ENCODE measurements at regions not wholly inside any gene's neighbourhood (a gene's known extent, or its start where the extent isn't known, plus 50 kb on each side); places are given as distances from the start of the nearest gene placed in this dataset.

DNA sequence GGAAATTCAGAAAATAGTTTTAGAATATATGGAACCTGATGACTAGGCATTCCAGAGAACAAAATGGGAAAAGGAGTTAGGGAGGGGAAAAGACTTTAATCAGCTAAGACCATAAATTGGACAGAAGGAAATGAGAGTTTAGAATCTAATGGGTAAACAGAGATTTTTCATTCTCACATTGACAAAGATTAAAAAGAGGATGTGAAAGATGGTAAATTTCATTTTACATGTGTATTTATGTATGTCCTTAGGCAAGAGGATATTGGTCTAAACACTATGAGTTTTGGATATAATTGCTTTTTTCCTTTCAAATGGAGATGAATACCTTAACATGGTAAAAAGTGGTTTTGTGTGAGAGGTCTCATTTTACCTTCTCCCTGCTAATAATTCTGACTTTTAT is 1021.9 kb downstream of the NSUN3 start:
- TF ChIP-seq, protein P1, sequence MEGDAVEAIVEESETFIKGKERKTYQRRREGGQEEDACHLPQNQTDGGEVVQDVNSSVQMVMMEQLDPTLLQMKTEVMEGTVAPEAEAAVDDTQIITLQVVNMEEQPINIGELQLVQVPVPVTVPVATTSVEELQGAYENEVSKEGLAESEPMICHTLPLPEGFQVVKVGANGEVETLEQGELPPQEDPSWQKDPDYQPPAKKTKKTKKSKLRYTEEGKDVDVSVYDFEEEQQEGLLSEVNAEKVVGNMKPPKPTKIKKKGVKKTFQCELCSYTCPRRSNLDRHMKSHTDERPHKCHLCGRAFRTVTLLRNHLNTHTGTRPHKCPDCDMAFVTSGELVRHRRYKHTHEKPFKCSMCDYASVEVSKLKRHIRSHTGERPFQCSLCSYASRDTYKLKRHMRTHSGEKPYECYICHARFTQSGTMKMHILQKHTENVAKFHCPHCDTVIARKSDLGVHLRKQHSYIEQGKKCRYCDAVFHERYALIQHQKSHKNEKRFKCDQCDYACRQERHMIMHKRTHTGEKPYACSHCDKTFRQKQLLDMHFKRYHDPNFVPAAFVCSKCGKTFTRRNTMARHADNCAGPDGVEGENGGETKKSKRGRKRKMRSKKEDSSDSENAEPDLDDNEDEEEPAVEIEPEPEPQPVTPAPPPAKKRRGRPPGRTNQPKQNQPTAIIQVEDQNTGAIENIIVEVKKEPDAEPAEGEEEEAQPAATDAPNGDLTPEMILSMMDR (IDR thresholded peaks at IDR 0.05; ENCODE audit: insufficient read depth, missing control alignments): no peak
- FAIRE-seq (no peak), DNase-seq (ENCODE audit: insufficient read length, low spot score) (no peak)

DNA sequence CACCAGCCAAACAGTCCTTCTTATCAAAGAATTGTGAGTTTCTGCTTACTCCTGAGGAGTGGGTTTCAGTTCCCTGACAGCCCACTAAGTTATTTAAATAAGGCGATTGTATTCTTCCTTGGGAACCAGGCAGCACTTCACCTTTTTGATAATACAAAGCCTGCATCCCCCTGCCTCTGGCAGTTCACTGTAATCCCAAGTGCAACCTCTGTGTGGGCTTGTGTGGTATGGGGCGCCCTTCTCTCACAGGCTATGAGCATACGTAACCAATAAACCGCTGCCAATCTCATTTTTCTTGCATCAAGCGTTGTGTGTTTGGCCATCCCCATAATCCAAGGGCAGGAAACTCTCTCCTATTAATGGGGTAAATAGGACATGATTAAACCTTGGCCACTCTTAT is 1025.6 kb downstream of the NSUN3 start:
- TF ChIP-seq, protein P1 (IDR thresholded peaks at IDR 0.05; ENCODE audit: insufficient read depth, missing control alignments): no peak
- DNase-seq (ENCODE audit: insufficient read length, low spot score) (no peak), FAIRE-seq (no peak)

DNA sequence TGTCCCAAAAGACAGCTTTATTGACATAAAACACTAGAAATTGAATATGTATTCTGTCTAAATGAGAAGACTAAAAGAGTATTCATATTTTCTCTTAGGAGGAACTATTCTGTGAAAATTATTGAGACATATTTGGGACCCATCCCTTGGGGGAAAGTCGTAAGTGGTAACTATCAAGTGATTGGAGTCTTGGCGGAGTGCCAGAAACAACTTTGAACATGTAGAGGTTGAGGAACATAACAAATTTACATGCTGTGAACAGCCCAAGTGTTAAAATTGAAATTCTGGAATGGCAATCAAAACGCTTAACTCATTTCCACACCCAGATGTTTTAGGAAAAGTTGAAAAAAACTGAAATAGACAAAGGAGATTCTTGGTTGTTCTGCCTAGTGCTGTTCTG is 1034.6 kb downstream of the NSUN3 start:
- DNase-seq (ENCODE audit: insufficient read length, low spot score) (no peak), FAIRE-seq (no peak)
- TF ChIP-seq, protein P1 (IDR thresholded peaks at IDR 0.05; ENCODE audit: insufficient read depth, missing control alignments): no peak

DNA sequence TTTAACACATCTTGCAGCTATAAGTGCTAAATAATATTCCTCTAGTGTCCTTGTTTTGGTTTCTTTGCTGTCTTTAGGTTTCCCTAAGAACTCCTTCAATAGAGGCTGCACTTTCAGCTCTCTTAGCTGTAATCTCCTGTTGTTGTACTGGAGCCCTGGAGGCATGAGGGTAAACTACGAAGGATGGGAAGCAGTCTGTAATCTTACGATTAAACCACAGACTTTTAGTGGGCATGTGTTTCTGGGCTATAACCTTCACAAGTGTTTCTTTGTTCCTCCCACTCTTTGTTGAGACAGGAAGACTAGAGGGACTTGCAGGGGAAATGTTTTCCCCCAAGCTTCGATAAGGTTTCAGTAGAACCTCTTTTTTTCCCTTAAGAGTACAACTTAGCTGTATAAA is 1058.1 kb downstream of the NSUN3 start:
- TF ChIP-seq, protein P1 (IDR thresholded peaks at IDR 0.05; ENCODE audit: insufficient read depth, missing control alignments): no peak
- DNase-seq (ENCODE audit: insufficient read length, low spot score) (no peak), FAIRE-seq (no peak)

DNA sequence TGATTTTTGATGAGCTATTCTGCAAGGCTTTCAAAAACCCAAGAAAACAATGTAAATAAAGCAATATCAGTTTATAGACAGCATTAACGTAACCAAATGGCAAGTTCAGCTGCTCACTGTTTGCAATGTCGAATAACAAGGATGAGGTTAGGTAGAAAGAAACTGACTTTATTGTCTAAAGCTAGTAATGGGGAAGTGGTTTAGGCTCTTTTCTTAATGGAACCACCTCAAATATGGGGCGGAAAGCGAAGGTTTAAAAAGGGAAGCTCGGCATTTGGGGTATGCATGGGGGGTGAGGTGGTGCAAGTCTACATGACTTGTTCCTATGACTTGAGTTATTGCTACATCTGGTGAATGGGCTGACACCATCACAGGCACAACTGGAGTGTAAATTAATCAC is 1060.2 kb downstream of the NSUN3 start:
- no peak for FAIRE-seq
- TF ChIP-seq, protein P1 (IDR thresholded peaks at IDR 0.05; ENCODE audit: insufficient read depth, missing control alignments): no peak
- DNase-seq (ENCODE audit: insufficient read length, low spot score): no peak

DNA sequence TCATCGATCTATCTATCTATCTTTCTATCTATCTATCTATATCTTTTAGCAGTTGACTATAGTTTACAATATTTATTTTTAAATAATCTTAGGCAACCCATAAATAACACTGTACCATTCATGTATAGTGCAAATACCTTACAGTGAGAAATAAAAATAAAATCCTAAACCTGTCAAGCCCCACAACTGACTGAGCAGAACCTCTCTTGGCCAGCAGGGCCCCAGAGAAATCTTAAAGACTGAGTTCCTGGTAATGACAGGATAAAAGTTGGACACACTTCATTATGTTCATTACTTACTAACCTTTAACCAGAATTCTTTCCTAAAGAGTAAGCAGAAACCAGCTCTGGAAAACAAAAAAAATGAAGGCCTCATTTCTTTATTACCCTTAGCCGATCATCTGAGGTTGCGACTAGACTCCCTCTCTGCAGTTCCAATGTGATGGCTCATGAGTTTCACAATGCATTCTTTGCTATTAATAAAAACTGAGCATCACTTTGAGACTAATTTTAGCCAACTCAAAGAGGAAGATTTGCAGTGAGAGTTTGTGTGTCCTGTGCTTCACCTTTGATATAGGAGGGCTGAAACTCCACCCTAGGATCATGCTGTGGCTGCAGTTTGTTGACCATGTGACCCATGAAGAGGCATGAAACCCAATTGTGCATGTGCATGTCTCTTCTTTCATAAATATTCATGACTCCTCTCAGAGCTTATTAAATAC is 1072.0 kb downstream of the NSUN3 start:
- DNase-seq (ENCODE audit: insufficient read length, low spot score) (no peak), FAIRE-seq (no peak)
- TF ChIP-seq, protein P1 (IDR thresholded peaks at IDR 0.05; ENCODE audit: insufficient read depth, missing control alignments): no peak

DNA sequence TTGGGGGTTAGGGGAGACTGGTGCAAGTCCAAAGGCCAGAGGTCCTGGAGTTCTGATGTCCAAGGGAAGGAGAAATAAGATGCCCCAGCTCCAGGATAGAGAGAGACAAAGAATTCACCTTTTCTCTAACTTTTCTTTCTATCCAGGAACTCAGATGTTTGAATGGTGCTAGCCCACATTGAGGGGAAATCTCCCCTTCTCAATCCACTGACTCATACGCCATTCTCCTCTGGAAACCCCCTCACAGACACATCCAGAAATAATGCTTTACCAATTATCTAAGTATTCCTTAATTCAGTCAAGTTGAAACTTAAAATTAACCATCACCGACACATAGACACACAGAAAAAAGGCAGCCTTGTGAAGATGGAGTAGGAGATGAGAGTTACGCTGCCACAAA is 1085.2 kb downstream of the NSUN3 start:
- TF ChIP-seq, protein P1 (IDR thresholded peaks at IDR 0.05; ENCODE audit: insufficient read depth, missing control alignments): no peak
- FAIRE-seq (no peak), DNase-seq (ENCODE audit: insufficient read length, low spot score) (no peak)
